CD4-positive, alpha-beta T cell treated with Interleukin-15 for 4 hours (primary cell): ENCODE measurements at regions not wholly inside any gene's neighbourhood (a gene's known extent, or its start where the extent isn't known, plus 50 kb on each side); places are given as distances from the start of the nearest gene placed in this dataset.
"Not testable (repeated sequence)": the region's sequence is repeated elsewhere in the genome, so short reads cannot be mapped to it uniquely, and the experiment has no call there.

Experiments used
- DNase-seq: peaks from one replicate; pipeline ENCODE4 v3.0.0-alpha.2; 2020; ENCODE audit warnings: low spot score

DNA sequence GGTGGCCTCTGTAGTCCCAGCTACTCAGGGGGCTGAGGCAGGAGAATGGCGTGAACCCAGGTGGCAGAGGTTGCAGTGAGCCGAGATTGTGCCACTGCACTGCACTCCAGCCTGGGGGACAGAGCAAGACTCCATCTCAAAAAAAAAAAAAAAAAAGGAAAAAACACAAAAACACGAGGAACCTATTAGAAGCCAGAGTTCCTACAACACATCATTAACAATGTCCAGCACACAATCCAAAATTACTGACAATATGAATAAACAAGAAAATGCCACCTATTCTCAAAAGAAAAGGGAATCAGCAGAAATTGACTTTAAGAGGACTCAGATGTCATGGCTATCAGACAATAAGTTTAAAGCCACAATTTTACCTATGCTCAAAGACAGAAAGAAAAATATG is 57.3 kb upstream of the HS3ST3A1 start:
- not testable (repeated sequence) for DNase-seq

DNA sequence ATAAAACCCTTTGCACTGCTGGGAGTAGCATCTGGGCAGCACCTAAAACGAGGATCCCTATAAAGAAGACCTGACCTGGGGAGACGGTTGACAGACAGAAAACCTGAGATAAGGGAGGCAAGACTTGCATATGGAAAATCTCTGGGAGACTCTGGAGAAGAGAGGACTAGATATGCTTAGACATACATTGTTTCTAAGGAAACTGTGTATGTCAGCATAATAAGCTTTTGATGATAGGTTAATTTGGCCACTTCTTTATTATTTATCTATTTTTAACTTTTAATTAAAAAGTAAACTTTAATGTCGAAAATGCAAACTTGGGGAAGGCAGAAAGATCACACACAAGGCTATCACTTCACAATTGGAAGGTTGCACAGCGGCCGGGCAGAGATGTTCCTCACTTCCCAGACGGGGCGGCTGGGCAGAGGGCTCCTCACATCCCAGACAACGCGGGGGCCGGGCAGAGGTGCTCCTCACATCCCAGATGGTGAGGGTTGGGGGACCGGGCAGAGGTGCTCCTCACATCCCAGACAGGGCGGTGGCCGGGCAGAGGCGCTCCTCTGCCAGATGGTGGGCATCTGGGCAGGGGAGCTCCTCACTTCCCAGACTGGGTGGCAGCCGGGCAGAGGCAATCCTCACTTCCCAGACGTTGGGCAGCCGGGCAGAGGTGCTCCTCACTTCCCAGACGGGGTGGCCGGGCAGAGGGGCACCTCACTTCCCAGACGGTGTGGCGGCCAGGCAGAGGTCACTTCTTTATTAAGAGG is 64.3 kb upstream of the HS3ST3A1 start:
- no peak for DNase-seq

DNA sequence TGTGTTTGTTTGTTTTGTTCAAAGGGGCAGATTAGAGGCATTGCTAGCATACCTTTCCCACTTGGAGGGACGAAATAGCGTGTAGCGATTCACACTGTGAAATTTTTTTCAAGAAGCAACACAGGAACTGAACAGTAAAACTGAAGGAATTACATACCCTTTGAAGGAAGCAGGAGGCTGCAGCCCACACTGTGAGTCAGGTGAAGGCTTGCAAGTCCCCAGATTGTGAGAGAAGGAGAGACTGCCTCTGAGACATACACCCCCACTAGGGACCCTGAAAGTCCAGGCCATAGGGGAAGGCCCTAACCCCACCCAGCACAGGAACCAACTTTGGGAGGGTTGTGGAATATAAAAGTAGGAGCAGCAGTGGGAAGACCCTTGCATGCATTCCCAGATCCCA is 69.6 kb upstream of the HS3ST3A1 start:
- no peak for DNase-seq

DNA sequence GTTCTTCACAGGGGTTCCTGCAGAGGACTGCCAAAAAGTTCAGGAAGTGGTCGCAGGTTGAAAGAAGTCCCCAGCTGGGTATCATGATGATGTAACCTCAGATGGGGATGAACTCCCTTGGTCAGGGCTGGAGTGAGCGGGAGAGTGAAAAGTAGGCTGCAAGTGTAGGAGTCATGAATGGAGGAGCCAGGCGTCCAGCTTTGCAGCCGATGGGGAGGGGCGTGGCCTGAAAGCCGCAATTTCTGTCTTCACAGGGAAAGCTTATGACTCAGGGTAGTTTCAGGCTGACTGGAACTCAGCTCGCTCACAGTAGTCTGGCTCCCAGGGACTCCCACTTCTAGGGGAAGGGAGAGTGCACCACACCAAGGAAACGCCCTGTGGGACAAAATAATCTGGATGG is 70.0 kb upstream of the HS3ST3A1 start:
- no peak for DNase-seq

DNA sequence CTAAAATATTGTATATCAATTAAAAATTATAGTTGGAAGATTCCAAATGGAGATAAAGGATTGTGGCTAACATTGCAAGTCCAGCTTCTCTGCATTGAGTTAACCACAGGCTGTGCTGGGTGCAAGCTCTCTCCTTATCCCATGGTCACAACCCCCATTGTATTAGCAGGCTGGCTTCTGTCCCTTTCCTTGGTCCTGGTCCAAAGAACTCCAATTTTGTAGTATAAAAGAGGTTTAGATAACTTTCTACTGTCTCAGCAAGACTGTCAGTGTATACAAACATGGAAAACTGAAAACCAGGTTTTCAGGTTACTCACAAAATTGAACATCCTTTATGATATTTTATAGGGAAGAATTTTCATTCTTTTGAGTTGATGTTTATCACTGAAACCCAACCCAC is 76.6 kb upstream of the HS3ST3A1 start:
- DNase-seq, result no peak

DNA sequence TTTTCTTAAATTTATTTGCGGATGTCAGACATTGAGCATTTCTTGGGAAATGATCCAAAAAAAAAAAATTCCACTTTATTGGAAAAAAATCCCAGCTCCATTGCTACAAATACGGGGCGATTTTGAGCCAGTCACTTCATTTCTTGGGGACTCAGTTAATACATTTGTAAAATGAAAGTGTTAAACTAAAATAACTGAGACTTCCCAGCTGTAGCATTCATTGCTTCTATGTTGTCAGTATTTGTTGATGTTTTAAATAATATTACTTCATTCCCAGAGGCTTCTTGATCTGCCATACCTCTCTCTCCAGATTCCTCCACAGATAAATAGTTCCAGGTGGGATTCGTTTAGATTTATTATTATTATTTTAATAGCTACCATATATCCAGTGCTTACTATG is 77.1 kb upstream of the HS3ST3A1 start:
- no peak for DNase-seq

DNA sequence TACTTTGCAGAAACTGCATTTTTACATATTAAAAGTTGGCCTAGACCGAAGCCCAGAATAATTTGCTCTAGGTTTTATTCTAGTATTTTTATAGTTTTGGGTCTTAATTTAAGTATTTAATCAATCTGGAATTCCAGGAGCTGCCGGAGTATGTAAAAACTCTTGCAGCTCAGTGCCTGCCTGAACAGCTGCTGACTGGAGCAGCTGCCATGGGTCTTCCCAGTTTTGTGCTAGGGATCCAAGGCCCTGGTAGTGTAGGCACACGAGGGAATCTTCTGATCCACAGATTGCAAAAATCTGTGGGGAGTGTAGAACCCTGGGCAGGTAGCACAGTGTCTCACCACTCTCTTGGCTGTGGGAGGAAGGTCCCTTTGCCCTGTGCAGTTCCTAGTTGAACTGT is 87.0 kb upstream of the HS3ST3A1 start:
- DNase-seq, result no peak

DNA sequence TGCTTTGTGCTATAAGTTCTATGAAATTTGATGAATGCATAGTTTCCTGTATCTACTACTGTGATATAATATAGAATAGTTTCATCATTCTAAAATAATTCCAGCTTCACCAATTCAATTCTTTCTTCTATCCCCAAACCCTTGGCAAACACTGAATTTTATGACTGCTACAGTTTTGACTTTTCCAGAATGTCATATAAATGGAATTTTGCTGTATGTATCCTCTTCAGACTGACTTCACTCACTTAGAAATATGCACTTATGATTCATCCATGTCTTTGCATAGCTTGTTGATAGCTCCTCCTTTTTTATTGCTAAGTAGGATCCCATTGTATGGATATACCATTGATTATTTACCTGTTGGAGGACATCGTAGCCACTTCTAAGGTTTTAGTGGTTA is 89.1 kb upstream of the HS3ST3A1 start:
- DNase-seq, result no peak

DNA sequence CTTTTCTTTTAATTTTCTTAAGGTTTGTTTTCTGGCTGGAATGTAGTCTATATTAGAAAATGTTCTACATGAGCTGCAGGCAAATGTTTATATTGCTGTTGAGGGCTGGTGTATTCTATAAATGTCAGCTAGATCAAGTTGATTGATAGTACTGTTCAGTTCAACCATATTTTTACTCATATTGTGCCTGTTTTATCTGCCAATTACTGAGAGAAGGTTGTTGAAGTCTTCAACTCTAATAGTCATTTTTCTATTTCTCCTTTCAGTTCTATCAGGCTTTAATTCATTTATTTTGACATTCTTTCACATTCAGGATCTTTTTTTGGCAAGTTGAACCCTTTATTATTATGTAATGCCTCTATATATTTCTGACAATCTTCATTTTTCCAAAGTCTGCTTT is 93.2 kb upstream of the HS3ST3A1 start:
- DNase-seq, result no peak

DNA sequence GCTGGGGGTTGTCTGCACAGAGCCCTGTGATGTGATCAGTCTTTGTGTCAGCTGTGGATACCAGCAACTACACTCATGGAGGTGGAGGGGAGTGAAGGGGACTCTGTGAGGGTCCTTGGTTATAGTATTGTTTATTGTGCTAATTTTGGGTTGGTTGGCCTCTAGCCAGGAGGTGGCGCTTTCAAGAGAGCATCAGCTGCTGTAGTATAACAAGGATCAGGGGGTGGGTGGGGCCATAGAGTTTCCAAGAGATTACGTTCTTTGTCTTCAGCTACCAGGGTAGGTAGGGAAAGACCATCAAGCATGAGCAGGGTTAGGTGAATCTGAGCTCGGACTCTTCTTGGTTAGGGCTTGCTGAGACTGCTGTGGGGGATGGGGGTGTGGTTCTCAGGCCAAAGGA is 97.1 kb upstream of the HS3ST3A1 start:
- DNase-seq, result no peak

DNA sequence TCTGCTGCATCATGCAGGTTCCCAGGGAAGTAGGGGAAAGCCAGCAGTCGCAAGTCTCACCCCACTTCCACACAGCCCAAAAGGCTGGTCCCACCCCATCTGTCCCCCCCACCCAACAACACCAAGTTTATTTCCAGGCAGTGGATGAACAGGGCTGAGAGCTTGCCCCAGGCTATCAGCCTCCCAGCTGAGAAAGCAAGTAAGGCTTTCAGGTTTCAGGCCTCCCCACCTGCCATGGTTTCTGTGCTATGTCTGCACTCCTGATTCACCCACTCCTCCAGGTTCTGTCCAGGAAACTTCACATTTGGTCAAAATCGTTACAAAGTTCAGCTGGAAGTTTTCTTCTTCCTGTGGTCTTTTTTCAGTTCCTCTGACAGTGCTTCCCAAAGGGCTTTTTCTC is 97.5 kb upstream of the HS3ST3A1 start:
- no peak for DNase-seq

DNA sequence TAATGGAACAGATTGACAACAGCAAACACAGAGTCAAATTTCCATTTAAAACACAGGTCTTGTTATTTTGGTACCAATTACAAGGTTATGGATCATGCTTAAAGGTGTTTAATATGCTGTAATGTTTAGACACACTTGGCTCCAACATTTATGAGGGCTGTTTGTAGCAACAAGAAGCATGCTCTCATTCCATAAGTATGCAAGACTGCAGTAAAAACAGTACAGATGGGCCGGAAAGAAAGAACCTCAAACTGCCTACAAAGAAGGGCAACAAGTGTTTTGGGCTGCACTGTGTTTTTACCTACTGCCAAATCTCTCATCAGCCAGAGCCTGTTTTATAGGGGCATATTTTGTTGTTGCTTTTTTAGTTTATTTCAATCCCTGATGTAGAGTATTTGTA is 100.5 kb upstream of the HS3ST3A1 start:
- no peak for DNase-seq

DNA sequence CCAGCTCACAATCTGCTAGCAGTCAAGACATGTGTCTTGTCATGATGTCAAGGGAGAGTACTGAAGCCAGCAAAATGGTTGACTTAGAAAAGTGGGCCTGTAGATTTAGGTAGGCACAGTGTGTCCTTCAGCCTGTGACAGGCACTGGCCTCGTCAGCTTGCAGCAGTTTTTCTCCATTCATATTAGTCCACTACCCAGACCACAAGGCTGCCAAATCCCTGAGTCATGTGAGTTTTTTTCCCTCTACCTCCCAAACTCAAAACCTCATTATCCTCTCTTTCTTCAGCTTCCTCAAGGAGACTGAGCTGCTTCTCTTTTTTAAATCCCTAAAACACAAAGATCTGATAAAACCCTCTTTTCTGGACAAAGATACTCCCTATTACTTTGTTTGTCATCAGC is 102.6 kb upstream of the HS3ST3A1 start:
- DNase-seq, result no peak

DNA sequence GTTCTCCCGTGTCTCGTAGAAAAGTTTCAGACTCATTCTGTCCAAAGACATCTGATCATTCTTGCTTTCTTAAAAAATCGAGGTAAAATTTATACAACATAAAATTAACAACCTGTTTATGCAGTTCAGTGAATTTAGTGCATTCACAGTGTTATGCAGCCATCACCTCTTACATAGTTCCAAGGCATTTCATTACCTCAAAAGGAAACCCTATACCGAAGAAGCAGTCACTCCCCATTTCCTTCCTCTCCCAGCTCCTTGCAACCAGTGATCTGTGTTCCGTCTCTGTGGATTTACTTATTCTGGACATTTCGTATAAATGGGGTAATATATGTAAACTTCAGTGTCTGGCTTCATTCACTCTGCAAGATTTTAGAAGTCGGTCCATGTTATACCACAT is 103.5 kb upstream of the HS3ST3A1 start:
- no peak for DNase-seq

DNA sequence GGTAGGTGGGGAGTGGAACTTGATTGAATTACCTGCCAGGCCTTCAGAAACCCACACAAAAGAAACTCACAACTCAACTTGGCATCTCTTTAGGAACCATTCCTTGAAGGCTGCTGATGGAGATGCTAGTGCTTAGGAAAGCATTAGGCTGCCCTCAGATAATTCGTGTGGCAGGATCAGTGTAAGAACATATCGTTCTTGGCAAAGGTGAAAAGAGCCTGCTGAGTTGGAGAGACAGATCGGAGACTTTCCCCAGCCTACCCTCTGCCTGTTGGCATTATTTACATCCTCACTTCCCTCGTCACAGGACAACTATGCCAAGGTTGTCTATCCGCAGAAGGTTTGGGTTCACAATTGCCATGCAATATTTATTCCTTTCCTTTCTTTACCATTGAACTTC is 120.0 kb upstream of the HS3ST3A1 start:
- DNase-seq, result no peak

DNA sequence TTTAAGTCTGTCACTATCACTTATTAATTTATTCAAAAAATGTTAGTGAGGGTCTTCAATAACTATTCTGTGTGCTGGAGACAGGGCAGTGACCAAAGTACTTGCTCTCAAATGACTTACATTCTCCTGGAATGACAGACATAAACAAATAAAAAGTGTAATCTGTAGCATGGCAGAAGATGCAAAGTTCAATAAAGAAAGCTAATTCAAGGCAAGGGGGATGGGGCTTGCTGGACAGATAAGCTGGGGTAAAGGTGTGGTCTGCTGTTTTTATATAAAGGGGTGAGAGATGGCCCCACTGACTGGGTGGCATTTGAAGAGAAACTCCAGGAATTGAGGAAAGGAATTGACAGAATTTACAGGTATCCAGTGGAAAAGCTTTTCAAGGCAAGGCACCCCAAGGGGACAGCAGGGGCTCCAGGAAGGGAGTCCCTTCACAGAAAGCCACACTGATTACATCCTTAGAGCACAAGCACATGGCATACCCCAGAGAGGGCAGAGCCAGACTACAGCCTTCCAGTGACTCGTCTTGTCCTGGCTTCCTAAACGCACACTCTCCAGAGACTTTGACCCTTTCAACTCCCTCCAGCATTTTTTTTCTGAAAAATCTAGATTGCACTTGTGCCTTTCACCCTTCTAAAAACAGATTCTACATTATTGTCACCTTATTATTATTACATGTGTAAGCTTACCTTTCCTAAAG is 123.7 kb upstream of the HS3ST3A1 start:
- DNase-seq, result no peak

DNA sequence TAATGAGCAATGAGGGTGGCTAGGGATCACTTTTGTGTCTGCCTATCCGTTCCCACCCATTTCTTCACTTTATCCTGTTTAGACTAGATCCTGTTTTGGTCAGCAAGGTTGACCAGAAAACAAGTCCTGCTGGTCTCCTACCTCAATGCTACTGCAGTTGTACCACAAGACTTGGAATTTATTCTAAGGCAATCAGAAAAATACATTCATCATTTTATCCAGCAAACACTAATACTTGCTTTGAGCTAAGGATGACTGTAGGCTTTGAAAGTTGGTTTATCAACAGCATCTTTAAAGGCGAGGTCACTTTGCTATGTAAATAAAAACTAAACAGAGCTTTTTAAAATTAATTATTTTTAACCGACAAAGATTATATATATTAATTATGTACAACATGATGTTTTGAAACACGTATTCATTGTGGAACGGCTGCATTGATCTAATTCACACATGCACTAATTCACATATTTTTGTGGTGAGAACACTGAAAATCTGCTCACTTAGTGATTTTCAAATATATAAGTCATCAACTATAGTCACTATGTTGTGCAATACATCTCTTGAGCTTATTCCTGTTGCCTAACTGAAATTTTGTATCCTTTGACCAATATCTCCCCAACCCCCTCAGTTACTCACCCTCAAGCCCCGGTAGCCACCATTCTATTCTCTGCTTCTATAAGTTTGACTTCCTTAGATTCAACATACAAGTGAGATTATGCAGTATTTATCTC is 125.9 kb upstream of the HS3ST3A1 start:
- DNase-seq, result no peak

DNA sequence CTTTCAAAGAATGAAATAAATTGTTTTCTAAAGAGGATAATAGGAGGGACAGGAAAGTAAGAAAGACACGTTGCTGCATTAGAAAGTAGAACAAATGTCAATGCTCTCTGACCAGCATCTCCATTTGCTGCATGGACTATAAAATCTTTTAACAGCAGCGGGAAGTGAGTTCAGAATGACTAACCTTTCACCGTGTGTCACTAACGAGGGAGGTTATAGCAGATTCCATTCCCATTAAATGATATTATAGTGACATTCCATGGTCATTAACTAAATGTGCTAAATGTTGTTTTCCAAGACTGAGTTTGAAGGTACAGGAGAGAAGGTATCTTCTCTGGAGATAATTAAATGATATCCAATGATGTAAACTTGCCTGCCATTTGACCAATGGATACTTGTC is 127.1 kb upstream of the HS3ST3A1 start:
- no peak for DNase-seq

DNA sequence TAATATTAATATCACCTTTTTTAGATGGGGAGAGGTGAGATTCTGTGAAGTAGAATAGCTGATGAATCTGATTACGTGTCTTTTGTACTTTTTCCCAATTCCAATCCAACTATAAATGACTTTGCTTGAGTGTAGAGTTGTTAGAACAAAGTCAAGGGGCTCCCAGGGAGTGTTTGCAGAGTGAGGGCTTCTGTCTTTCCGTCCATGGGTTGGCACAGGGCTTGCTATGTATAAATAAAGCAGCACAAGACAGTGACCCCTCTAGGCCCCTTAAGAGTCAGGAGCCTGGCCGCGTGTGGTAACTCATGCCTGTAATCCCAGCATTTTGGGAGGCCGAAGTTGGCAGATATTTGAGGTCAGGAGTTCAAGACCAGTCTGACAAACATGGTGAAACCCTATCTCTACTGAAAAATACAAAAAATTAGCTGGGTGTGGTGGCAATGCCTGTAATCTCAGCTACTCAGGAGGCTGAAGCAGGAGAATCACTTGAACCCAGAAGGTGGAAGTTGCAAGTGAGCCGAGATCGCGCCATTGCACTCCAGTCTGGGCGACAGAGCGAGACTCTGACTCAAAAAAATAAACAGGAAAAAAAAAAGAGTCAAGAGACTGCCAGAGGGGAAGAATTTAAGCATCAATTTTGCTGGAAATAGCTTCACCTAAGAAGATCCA is 127.9 kb upstream of the HS3ST3A1 start:
- no peak for DNase-seq

DNA sequence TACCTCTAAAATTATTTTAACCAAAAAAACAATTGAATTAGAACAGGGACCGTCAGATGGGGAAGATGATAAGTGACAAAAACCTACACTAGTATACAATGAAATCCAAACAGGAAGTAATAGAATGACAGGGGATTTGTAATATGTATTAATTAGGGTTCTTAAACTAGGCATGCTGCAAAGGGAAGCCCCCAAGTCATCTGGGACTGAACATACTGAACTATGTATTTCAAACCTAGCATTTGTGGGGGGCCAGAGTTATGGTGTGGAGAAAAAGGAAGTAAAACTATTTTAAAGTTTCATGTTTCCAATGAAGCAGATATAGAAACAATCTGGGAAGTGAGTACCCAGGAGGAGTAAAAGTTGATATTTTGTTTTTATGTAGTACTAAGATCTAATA is 133.2 kb upstream of the HS3ST3A1 start:
- no peak for DNase-seq

DNA sequence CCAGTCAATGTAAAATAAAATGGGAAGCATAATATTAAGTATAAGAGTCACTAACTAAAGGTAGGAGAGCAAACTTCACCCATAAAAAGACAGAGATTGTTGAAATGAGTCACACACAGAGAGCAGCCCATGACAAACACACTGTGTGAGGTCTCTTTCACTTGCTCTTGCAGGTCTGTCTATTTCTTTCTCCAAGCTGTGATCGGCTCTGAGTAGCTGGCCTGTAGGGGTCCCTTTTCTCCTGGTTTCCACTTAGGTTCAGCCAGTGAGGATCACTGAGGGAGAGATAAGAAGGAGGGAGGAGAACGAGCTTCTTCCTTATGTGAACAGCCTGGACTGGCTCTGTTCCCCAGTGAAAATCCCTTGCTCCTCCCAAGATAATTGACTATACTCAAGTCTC is 133.7 kb upstream of the HS3ST3A1 start:
- DNase-seq, result no peak

DNA sequence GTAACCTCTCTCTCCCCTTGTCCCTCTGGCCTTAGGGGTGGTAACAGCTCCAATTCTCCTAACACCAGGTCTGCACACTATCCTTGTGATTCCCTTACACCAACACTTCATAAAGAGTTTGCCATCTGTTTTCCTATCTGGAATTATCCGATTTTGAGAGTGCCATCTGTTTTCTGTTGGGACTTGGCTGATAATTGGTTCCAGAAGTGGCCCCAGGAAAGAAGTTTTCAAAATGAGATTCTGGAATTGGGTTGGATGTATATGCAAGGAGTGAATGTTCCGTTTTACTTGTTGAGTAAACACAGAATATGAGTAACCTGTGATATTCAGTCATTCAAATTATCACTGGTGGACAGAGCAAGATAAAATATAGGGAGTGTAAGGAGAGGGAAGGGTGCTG is 134.1 kb upstream of the HS3ST3A1 start:
- DNase-seq, result no peak

DNA sequence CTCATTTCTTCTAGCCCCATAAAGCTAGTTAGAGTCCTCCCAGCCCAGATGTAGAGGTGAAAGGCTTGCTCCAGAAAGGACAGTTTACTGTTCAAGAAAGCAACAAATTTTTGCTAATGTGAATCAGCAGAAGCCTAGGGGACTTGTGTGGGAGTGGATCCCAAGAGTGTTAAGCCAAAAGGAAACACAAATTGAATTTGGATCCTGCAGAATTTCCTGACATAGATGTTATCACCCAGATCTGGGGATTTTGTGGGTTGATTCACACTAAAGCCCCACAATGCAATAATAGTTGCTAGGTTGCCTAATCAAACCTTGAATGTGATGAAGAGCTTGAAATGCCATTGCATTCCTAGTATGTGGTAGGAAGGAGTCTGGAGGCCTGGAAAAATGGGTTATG is 135.2 kb upstream of the HS3ST3A1 start:
- DNase-seq, result no peak
